Activated CD8-positive, alpha-beta memory T cell treated with anti-CD3 and anti-CD28 coated beads for 48 hours (primary cell): ENCODE measurements at regions not wholly inside any gene's neighbourhood (a gene's known extent, or its start where the extent isn't known, plus 50 kb on each side); places are given as distances from the start of the nearest gene placed in this dataset.

Experiments
- DNase-seq, 3 experiments: peaks; one replicate each; pipeline ENCODE4 v3.0.0-alpha.2; 2020; ENCODE audit warnings: low read depth in 2 of 3, low spot score in 2 of 3

GRCh38 chr2:199136242-199136641, 321.5 kb downstream of the SATB2 start:
- DNase-seq, result no peak

GRCh38 chr2:199131876-199132275, 325.9 kb downstream of the SATB2 start:
- DNase-seq, result no peak

DNA sequence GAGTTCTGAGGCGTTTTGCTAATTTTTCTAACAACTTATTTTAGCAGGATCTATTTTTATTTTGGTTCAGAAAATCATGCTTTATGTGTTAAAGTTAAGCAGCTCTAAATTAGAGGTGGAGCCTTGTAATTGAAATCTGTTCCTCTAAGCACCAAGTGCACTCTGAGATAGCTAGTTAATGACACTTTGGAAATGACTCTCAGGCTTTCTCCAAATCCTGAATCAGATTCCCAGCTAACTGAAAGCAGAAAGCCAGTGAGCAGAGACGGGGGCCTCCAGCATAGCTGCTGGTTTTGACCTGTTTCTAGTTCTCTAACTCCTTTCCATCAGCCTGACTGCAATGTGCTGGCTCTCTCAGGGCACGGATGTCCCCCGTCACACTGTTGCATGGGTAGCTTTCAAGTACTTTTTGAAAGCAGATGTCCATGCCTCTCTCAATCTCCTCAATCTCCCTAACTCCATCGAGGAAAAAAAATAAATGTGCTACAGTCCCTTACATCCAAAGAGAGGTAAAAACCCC, 326.5 kb downstream of the SATB2 start:
- DNase-seq, result no peak

GRCh38 chr2:199130501-199130900, 327.2 kb downstream of the SATB2 start:
- no peak for DNase-seq

- no peak for DNase-seq
Measured at GRCh38 chr2:199128476-199129229, 329.1 kb downstream of the SATB2 start.

- no peak for DNase-seq
Measured at GRCh38 chr2:199119796-199120195, 337.9 kb downstream of the SATB2 start.

DNA sequence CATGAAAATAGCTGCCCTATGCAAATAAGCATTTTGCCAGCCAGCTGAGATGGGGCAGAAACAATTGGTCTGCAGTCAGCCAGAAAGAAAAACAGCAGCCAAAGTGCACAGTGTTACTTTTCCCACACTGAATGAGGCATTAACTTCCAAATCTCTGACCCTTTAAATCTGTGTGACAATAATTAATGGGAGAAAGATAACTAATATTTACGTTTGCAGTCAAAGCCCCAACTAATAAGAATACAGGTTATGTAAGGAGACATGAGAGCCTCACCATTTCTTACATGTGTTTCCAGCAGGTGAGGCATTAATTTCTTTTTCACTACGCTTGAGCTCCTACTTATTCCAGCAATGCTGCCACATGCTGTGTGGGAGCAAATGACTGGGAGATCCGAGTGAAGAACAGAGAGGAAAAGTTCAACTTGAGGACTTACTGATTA, 339.0 kb downstream of the SATB2 start:
- DNase-seq, result no peak

GRCh38 chr2:199115169-199115568, 342.6 kb downstream of the SATB2 start:
- no peak for DNase-seq

DNA sequence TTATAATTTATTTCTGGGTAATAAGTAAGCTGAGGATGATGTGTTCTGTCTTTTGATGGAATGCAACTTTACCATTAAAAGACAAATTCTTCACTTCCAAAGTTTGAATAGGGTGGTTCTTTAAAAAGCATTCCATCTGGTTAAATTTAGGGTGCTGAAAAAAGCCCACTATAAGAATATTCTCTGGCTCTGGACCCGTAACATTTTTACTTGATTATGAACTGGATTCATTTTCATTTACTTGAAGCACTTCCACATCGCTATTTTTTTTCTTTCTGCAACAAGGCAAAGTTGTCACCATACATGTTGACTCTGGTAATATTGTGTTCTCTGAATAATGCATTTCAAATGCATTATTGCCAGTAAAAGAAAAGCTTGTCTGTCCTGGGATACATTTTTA, 344.6 kb downstream of the SATB2 start:
- no peak for DNase-seq

DNA sequence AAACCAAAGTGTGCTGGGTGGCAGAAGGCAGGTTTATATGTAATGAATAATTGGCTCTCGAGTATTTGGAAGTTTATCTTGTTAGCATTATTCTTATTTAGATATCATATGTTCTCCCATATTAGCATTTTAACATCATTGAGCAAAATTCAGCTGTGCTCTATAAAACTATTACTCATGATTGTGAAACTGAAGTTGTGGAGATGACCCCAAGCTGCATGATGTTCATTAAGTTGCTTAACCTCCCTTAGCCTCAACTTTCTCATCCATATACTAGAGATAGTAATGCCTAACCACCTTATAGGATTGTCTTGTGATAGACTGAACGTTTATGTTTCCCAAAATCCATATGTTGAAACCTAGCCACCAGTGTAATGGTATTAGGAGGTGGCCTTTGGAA, 346.3 kb downstream of the SATB2 start:
- no peak for DNase-seq

GRCh38 chr2:199108056-199108455, 349.7 kb downstream of the SATB2 start:
- DNase-seq, result no peak

DNA sequence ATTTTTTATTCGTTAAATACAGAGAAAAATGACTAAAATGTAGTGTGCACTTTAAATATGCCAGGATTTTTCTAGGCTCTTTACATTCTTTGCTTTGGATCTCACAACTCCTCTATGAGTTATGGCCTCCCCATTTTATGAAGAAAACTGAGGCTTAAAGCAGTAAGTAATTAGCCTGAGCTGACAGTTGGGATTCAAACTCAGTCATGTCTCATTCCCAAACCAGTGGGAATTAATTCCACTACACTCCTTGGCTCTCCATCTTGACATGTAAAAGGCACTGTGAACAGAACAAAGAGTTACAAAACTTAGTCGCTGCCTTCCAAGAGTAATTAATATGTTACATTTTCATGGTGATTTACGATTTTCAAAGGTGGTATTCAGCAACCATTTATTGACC, 351.9 kb downstream of the SATB2 start:
- DNase-seq, result no peak

DNA sequence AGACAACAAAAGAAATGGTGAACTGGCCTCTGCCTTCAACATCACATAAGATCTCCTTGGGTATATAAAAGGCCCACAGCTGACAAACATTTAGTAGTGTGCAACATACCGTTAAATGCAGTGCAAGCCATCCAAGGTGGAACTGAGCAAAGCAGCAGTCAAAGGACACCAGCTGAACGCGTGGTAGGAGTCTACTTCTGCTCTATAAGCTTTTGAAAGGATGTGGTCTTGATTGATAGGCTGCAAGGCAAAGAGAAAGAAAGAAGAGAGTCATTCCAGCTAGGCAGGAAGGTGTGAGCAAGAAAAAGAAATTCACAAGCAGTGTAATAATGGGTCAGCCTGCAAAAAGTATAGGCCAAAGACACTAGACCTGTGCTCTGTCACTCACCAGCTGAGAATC, 356.3 kb downstream of the SATB2 start:
- DNase-seq, result no peak

GRCh38 chr2:199100326-199101110, 357.2 kb downstream of the SATB2 start:
- DNase-seq, result no peak

- DNase-seq, result no peak
Measured at GRCh38 chr2:199092419-199092818, 365.3 kb downstream of the SATB2 start.

DNA sequence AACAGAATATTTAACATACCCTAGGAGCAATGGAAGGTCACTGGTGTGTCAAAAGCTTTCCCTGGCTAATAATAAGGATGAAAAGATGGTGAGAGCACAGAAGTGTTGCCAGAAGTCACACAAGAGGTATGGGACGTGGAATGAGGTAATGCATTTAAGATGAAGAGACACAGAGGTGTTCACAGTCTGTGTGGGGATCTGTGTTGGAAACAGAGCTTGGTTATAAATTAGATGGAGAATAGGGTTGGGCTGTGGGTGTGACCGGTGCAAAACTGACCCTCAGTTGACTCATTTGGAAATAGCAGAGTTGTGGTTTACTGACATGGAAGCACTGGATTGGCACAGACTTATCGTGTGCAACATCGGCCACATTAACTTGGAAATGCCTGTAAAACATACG, 372.5 kb downstream of the SATB2 start:
- DNase-seq, result no peak

DNA sequence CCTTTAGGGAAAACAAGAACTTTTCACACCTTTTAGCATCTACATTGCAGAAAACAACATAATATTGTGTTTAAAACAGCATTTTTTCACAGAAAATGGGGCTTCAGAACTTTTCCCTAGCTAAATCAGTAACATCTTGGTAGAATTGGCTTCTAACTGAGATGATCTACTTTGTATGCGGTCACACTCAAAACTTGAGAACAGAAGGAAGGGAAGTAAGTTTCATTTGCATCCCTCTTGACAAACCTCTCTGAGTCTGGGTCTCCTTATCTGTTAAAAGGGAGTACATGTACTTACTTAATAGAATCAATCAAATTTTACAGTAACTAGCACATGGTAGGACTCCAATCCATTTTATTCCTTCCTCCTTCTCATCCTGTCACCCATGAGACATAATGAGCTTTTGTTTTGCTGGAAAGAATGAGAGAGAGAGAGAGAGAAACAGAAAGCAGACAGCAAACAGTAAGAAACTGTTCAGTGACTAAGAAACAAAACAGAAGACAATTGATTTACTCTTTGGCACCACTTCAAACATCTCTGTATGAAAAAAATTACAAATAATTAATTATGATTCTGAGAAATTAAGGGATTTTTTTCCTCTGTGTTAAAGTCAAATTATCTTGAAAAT, 387.3 kb downstream of the SATB2 start:
- DNase-seq, result no peak

GRCh38 chr2:199064201-199064600, 393.5 kb downstream of the SATB2 start:
- no peak for DNase-seq

- no peak for DNase-seq
Measured at GRCh38 chr2:199057936-199058335, 399.8 kb downstream of the SATB2 start.

GRCh38 chr2:199055336-199055735, 402.4 kb downstream of the SATB2 start:
- DNase-seq, result no peak

DNA sequence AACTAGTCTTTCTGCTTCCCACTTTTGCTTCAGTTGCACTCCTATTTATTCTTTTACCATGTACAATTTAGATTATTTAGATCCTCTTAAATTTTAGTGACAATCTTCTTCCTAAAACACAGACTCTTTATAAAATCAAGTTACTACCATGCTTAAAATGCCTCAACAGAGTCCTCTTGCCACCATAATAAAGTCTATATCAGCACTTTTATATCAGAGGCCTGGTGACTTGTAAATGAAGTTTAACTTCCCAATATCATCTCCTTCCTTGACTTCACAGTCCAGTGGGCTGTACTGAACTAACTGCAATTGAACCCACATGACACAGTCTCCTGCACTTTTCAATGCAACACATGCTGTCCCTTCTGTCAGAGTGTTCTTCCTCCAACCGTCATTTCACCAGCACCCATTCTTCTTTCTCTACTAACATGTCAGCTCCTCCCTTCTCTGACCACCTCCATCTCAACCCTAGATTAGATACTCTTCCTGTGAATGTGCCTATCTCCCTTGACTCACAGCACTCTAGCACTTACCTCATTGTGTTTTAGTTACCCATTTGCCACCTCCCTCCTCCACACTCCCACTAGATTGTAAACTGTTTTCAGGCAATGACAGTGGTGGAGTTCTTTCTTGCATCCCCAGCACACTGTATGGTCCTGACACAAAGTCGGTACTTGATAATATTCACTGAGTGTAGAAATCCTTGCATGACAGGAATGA, 414.9 kb downstream of the SATB2 start:
- DNase-seq, result no peak
